H1 (cell line): ENCODE measurements at regions not wholly inside any gene's neighbourhood (a gene's known extent, or its start where the extent isn't known, plus 50 kb on each side); places are given as distances from the start of the nearest gene placed in this dataset.

Experiments
- JUND ChIP-seq: IDR thresholded peaks from 2 replicates; pipeline ENCODE4 v1.6.1; 2011; ENCODE audit warnings: mild to moderate bottlenecking, improper control_type of control experiment, low read length
- TCF12 ChIP-seq: IDR thresholded peaks from 2 replicates; pipeline ENCODE4 v1.6.1; 2011; ENCODE audit warnings: low read depth, mild to moderate bottlenecking, low read length
- TF ChIP-seq, protein P1 (sequence below), 3 experiments: IDR thresholded peaks; 1 replicate in 2 of 3; 2 replicates in 1 of 3; pipeline versions ENCODE4 v1.5.1 to v1.6.1; 2011; ENCODE audit warnings: low read length in 3 of 3, mild to moderate bottlenecking in 3 of 3, inconsistent platforms in 2 of 3, low read depth in 1 of 3, moderate library complexity in 1 of 3; ENCODE audit not compliant: insufficient read depth in 1 of 3; ENCODE audit errors: control extremely low read depth in 1 of 3
- TF ChIP-seq, protein P2 (sequence below): IDR thresholded peaks from 2 replicates; pipeline ENCODE4 v1.6.1; 2011; ENCODE audit warnings: low read depth, mild to moderate bottlenecking, low read length; ENCODE audit not compliant: insufficient read depth

DNA sequence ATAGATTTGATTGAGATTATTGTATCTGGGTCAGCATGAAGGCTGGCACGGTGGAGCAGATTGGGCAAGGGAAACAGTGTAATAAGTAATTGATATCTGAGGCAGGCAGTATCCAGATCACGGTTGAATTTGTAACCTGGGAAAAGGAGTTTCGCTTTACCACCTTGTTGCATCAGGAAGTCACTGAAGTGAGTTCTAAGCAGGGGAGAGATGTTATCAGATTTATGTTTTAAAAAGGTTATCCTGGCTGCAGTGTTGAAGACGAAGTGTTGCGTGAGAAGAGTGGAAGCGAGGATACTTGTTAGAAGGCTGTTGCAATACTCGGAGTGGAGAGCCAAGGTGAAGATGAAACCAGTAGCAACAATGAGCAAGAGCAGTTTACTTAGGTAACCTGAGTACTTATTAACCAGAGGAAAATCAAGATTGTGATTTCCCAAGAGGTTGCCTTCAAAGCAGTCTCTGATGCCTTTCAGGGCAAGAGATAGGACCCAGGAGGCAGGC, 77.8 kb downstream of the LHX9 start:
- TF ChIP-seq JUND: no peak
- TF ChIP-seq, protein P1, sequence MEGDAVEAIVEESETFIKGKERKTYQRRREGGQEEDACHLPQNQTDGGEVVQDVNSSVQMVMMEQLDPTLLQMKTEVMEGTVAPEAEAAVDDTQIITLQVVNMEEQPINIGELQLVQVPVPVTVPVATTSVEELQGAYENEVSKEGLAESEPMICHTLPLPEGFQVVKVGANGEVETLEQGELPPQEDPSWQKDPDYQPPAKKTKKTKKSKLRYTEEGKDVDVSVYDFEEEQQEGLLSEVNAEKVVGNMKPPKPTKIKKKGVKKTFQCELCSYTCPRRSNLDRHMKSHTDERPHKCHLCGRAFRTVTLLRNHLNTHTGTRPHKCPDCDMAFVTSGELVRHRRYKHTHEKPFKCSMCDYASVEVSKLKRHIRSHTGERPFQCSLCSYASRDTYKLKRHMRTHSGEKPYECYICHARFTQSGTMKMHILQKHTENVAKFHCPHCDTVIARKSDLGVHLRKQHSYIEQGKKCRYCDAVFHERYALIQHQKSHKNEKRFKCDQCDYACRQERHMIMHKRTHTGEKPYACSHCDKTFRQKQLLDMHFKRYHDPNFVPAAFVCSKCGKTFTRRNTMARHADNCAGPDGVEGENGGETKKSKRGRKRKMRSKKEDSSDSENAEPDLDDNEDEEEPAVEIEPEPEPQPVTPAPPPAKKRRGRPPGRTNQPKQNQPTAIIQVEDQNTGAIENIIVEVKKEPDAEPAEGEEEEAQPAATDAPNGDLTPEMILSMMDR (IDR thresholded peaks at IDR 0.05; ENCODE audit: control extremely low read depth in 1 of 3, insufficient read depth in 1 of 3, low read depth in 1 of 3, low read length in 3 of 3): no peak
- TF ChIP-seq, protein P2, sequence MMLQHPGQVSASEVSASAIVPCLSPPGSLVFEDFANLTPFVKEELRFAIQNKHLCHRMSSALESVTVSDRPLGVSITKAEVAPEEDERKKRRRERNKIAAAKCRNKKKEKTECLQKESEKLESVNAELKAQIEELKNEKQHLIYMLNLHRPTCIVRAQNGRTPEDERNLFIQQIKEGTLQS: no peak
- TF ChIP-seq TCF12: no peak
